ENCODE measurements at regions not wholly inside any gene's neighbourhood (a gene's known extent, or its start where the extent isn't known, plus 50 kb on each side); places are given as distances from the start of the nearest gene placed in this dataset.
"Not testable (repeated sequence)": the region's sequence is repeated elsewhere in the genome, so short reads cannot be mapped to it uniquely, and the experiment has no call there.

DNA sequence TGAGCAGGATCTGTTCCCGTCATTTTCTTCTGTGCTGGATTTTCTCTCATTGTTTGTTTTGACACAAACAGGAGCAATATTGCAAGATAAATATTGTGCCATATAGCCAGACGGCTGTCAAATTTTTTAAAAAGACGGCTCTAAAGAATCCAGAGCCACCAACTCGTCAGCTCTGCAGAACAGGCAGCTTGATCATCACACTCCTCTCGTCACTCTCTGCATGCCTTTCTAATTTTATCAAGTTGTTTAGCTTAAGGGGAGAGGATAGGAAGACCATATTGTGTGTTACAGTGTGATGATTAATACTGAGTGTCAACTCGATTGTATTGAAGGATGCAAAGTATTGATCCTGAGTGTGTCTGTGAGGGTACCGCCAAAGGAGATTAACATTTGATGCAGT is 562.8 kb downstream of the GALC start:
- DNase-seq (ENCODE audit: low read depth), result no peak

- no peak for DNase-seq (ENCODE audit: low read depth)
These were observed 573.1 kb downstream of the GALC start for GRCh38 chr14:87419925-87420324.

- no peak for DNase-seq (ENCODE audit: low read depth)
These were observed 581.6 kb downstream of the GALC start for GRCh38 chr14:87411370-87411769.

- DNase-seq (ENCODE audit: low read depth), result no peak
These were observed 583.6 kb downstream of the GALC start for GRCh38 chr14:87409393-87409792.

DNA sequence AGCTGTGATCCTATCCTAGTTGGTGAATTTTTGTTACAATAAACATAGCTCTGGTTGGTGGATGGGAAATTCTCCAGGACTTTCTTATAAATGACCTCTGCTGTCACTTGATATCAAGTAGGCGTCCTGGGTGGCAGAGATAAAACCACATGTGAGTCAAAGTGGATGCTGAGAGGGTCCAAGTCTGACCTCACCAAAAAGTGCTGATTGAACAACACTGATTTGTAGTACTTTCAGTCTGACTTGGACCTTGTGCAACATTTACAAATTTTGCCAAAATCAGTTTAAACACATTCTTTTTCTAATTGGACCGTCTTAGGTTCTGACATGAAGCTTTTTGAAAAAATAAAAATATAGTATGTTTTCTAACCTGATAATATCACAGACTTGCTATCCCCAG is 585.6 kb downstream of the GALC start:
- DNase-seq (ENCODE audit: low read depth), result no peak

- DNase-seq (ENCODE audit: low read depth), result no peak
These were observed 587.4 kb downstream of the GALC start for GRCh38 chr14:87405563-87405962.

GRCh38 chr14:87397499-87397898 is 595.5 kb downstream of the GALC start:
- DNase-seq (ENCODE audit: low read depth), result no peak

DNA sequence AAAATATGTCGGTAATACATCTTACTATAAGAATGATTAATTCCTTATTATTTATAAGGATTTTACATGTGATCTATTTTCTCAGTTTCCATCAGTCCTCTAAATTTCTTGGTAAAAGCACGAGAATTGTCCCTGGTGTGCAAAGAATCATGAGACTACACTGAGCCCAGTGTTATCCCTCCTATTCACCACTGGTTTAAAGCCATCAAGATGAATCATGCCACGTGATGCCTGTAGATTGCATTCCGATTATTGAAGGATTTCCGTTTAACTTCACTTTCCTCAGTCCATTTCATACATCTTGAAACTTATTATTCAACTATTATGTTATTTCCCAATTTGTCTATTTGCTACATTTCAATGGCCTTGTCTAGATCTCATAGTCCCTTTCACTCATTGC is 601.9 kb downstream of the GALC start:
- DNase-seq (ENCODE audit: low read depth), result no peak

GRCh38 chr14:87388946-87389345 is 604.0 kb downstream of the GALC start:
- DNase-seq (ENCODE audit: low read depth), result no peak

- DNase-seq (ENCODE audit: low read depth), result no peak
These were observed 605.2 kb downstream of the GALC start for GRCh38 chr14:87387806-87388205.

DNA sequence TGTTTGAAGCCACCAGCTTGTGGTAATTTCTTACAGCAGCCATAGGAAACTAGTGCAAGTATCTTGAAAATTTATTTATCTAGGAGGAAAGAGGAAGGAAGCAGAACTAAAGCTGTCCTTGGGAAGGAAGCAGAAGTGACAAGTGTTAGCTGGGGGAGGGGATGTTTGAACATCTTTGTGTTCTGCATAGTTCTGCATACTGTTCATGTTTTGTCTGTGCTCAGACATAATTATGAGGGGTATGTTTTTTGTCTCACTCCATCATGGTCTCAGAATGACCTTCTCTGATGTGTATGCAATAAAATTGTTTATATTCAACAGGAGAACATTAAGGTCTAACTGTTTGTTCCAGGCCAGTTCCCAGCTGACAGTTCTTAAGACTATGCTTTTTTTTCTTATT is 606.5 kb downstream of the GALC start:
- DNase-seq (ENCODE audit: low read depth), result no peak

GRCh38 chr14:87380054-87380453 is 612.9 kb downstream of the GALC start:
- DNase-seq (ENCODE audit: low read depth), result no peak

- no peak for DNase-seq (ENCODE audit: low read depth)
These were observed 624.2 kb downstream of the GALC start for GRCh38 chr14:87368751-87369150.

DNA sequence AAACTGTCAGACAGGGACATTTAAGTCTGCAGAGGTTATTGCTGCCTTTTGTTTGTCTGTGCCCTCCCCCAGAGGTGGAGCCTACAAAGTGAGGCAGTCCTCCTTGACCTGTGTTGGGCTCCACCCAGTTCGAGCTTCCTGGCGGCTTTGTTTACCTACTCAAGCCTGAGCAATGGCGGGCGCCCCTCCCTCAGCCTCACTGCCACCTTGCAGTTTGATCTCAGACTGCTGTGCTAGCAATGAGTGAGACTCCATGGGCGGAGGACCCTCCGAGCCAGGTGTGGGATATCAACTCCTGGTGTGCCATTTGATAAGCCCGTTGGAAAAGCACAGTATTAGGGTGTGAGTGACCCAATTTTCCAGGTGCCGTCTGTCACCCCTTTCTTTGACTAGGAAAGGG is 632.7 kb downstream of the GALC start:
- DNase-seq (ENCODE audit: low read depth), result not testable (repeated sequence)

DNA sequence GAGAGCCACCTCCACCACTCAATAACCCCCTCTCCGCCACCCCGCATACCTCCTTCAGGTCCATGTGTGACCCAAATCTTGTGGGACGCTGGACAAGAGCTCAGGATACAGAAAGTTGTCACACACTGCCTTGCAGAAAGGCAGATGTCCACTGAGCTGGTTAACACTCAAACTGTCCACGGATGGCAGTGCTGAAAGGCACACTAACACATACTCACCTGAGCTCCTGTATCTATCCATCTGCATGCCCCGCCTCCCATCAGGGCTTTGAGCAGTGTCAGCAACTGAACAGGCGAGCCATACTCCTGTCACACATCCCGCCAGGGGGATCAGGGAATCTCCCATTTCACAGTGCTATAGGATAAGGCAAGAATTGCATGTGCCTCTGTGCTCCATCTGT is 642.0 kb downstream of the GALC start:
- no peak for DNase-seq (ENCODE audit: low read depth)

GRCh38 chr14:87349921-87350320 is 643.1 kb downstream of the GALC start:
- no peak for DNase-seq (ENCODE audit: low read depth)

- no peak for DNase-seq (ENCODE audit: low read depth)
These were observed 649.3 kb downstream of the GALC start for GRCh38 chr14:87343652-87344051.

DNA sequence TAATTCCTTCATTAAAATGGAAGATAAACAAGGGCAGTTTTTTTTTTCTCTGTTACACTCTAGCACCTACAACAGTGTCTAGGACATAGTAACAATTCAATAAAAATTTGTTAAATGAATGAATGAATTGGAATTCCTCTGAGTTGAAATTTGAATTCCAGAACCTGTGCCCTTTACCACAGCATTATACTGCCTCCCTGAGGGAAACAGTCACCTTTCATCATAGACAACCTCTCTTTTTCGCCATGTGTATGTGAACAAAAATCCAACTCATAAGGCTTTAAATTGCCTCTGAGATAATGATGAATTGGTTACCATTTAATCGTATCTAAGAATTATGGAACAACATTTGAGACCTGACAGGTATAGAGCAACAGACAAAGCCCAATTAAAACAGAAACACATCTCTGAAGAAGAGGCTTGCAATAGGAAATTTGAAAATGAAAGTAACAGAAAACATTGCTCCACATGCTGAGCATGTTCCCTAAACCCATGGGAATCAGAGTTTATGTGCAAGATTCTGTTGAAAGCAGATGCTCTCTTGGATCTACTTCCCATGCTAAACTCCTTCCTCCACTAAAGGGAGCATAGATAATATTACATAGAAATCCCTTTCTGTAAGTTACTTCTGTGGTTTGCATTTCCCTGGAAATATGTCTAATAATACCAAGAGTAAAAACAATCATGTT is 657.8 kb downstream of the GALC start:
- no peak for DNase-seq (ENCODE audit: low read depth)

DNA sequence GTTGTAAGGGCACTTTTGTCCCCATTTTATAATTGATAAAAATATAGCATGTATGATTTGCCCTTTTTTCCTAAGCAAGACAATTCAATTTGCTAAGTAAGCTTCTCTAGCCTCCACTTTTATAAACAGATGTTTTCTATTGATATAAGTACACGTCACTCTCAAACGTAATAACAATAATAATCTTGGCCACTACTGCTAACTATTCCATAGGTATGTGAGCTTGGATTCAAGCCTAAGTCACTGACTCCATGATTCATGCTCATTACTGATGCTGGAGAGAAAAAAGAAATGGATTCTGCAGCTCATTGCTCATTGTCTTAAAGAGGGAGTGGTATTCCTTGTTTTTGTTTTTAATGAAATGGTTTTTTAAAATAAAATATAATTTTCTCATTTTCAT is 661.0 kb downstream of the GALC start:
- no peak for DNase-seq (ENCODE audit: low read depth)

GRCh38 chr14:87325741-87326140 is 667.2 kb downstream of the GALC start:
- DNase-seq (ENCODE audit: low read depth), result no peak

GRCh38 chr14:87323191-87323590 is 669.8 kb downstream of the GALC start:
- DNase-seq (ENCODE audit: low read depth), result no peak

DNA sequence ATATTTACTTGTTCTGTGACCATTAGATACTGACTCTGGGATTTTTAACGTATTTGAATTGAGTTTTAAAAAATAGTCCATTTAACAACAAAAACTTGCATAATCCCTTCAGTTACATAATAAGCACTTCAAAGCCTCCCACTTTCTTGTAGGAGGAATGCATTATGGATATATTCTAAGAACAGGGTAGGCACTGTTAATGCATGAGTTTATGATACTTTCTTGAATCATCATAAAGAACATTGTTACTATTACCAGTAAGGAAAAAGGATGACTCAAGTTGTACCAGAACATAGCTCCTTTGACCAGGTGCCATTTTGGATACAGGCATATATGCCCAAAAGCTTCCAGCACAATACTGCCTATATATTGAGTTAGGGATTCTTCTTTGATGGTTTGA is 671.4 kb downstream of the GALC start:
- DNase-seq (ENCODE audit: low read depth), result no peak

DNA sequence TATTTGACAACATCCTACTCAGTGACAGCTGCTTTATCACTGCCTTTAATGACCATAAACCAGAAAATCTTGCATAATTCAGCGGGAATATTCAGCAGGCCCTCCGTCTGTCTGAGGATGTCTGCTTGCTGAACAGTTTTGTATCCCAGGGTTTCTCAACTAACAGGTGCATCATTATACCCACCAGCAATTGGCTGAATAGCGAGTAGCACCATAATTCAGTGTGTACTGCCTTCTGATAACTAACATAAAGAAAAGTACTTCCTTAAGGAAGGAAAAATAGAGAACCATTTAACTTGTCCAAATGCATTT is 680.1 kb downstream of the GALC start:
- no peak for DNase-seq (ENCODE audit: low read depth)

GRCh38 chr14:87312169-87312893 is 680.7 kb downstream of the GALC start:
- DNase-seq (ENCODE audit: low read depth), result no peak
